HepG2 (cell line): ENCODE measurements at regions not wholly inside any gene's neighbourhood (a gene's known extent, or its start where the extent isn't known, plus 50 kb on each side); places are given as distances from the start of the nearest gene placed in this dataset.

ENCODE experiments used
- AHR ChIP-seq: IDR thresholded peaks from 2 replicates; pipeline ENCODE4 v1.6.1; 2018; ENCODE audit warnings: missing genetic modification reagents, missing compliant biosample characterization
- FUBP1 ChIP-seq: sonication (generic); formaldehyde crosslinking; IDR thresholded peaks from 2 replicates; pipeline ENCODE4 v1.5.1; 2020; ENCODE audit warnings: missing genetic modification reagents, mild to moderate bottlenecking, borderline replicate concordance
- KDM1A ChIP-seq: IDR thresholded peaks from 2 replicates; pipeline ENCODE4 v1.6.1; 2016; ENCODE audit warnings: missing compliant biosample characterization
- MIER3 ChIP-seq: IDR thresholded peaks from 2 replicates; pipeline ENCODE4 v1.6.1; 2016; ENCODE audit warnings: missing compliant biosample characterization, borderline replicate concordance
- MLLT10 ChIP-seq: sonication (generic); formaldehyde crosslinking; IDR thresholded peaks from 2 replicates; pipeline ENCODE4 v1.4.0; 2020; ENCODE audit warnings: missing genetic modification reagents
- ZBTB8A ChIP-seq: sonication (generic); formaldehyde crosslinking; IDR thresholded peaks from 2 replicates; pipeline ENCODE4 v1.4.0; 2020; ENCODE audit warnings: mild to moderate bottlenecking, low read depth, missing genetic modification reagents, borderline replicate concordance
- ZFP90 ChIP-seq: sonication (generic); formaldehyde crosslinking; IDR thresholded peaks from 2 replicates; pipeline ENCODE4 v1.8.0; 2022; ENCODE audit warnings: missing genetic modification reagents, mild to moderate bottlenecking, inconsistent platforms, borderline replicate concordance
- ZHX2 ChIP-seq, 2 experiments: sonication (generic) in 1 of 2; formaldehyde crosslinking in 1 of 2; IDR thresholded peaks; 2 replicates each; pipeline versions ENCODE4 v1.6.1 to v1.9.0; 2014 to 2022; ENCODE audit warnings: antibody characterized with exemption in 1 of 2, borderline replicate concordance in 1 of 2, inconsistent platforms in 1 of 2, low read depth in 1 of 2, missing genetic modification reagents in 1 of 2
- ZNF160 ChIP-seq: sonication (generic); formaldehyde crosslinking; IDR thresholded peaks from 2 replicates; pipeline ENCODE4 v1.8.0; 2022; ENCODE audit warnings: mild to moderate bottlenecking, inconsistent platforms, missing genetic modification reagents
- ZNF441 ChIP-seq: sonication (generic); formaldehyde crosslinking; IDR thresholded peaks from 2 replicates; pipeline ENCODE4 v1.7.0; 2021; ENCODE audit warnings: missing genetic modification reagents, borderline replicate concordance
- ZNF674 ChIP-seq: sonication (generic); formaldehyde crosslinking; IDR thresholded peaks from 2 replicates; pipeline ENCODE4 v1.5.0; 2020; ENCODE audit warnings: low read depth, mild to moderate bottlenecking, missing genetic modification reagents
- ZNF770 ChIP-seq: sonication (generic); formaldehyde crosslinking; IDR thresholded peaks from 2 replicates; pipeline ENCODE4 v1.5.0; 2020; ENCODE audit warnings: mild to moderate bottlenecking, missing genetic modification reagents
- TF ChIP-seq, protein P1 (sequence below): sonication (generic); formaldehyde crosslinking; IDR thresholded peaks from 2 replicates; pipeline ENCODE4 v1.4.0; 2020; ENCODE audit warnings: mild to moderate bottlenecking, low read depth, missing genetic modification reagents
- TF ChIP-seq, protein P2 (sequence below): sonication (generic); formaldehyde crosslinking; IDR thresholded peaks from 2 replicates; pipeline ENCODE4 v1.8.1; 2023; ENCODE audit warnings: mild to moderate bottlenecking, missing genetic modification reagents

GRCh38 chr14:89040460-89041256 lies 216.2 kb downstream of the TTC8 start (continued):
- TF ChIP-seq, protein P1, sequence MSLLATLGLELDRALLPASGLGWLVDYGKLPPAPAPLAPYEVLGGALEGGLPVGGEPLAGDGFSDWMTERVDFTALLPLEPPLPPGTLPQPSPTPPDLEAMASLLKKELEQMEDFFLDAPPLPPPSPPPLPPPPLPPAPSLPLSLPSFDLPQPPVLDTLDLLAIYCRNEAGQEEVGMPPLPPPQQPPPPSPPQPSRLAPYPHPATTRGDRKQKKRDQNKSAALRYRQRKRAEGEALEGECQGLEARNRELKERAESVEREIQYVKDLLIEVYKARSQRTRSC (CRISPR knock-in tag) = no peak
- TF ChIP-seq FUBP1 (CRISPR knock-in tag) (no peak), ZFP90 (peak; percentile 56; the same call in 1 of the 2 replicates), KDM1A (CRISPR knock-in tag) (peak; percentile 62; the same call in 1 of the 2 replicates), ZNF770 (CRISPR knock-in tag) (peak; percentile 10; the same call in 1 of the 2 replicates), ZNF674 (CRISPR knock-in tag) (no peak), MLLT10 (CRISPR knock-in tag) (no peak), ZNF441 (CRISPR knock-in tag) (no peak; the same call in none of the 2 replicates), MIER3 (no peak), ZBTB8A (no peak; the same call in 1 of the 2 replicates), AHR (CRISPR knock-in tag) (no peak; the same call in 1 of the 2 replicates), ZHX2 (IDR thresholded peaks at IDR 0.05; ENCODE audit: low read depth) (no peak), ZHX2 (CRISPR knock-in tag; IDR thresholded peaks at IDR 0.05; ENCODE audit: borderline replicate concordance) (no peak), ZNF160 (CRISPR knock-in tag) (no peak)
- TF ChIP-seq, protein P2, sequence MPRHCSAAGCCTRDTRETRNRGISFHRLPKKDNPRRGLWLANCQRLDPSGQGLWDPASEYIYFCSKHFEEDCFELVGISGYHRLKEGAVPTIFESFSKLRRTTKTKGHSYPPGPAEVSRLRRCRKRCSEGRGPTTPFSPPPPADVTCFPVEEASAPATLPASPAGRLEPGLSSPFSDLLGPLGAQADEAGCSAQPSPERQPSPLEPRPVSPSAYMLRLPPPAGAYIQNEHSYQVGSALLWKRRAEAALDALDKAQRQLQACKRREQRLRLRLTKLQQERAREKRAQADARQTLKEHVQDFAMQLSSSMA (CRISPR knock-in tag) = 0 out of 2 replicates have a peak, but pooled peaks have one; percentile 50
